PC-9 (cell line): ENCODE measurements at regions not wholly inside any gene's neighbourhood (a gene's known extent, or its start where the extent isn't known, plus 50 kb on each side); places are given as distances from the start of the nearest gene placed in this dataset.

ENCODE experiments used
- EZH2 ChIP-seq: fragments of 200-600 bp; sonication (generic); IDR thresholded peaks from 2 replicates; pipeline ENCODE4 v1.8.0; 2017; ENCODE audit warnings: antibody characterized with exemption, low read depth
- TF ChIP-seq, protein P1 (sequence below): fragments of 200-600 bp; sonication (generic); conservative IDR thresholded peaks from 2 replicates; pipeline ENCODE4 v1.6.1; 2017; ENCODE audit warnings: mixed run types, antibody characterized with exemption, mild to moderate bottlenecking, moderate library complexity

DNA sequence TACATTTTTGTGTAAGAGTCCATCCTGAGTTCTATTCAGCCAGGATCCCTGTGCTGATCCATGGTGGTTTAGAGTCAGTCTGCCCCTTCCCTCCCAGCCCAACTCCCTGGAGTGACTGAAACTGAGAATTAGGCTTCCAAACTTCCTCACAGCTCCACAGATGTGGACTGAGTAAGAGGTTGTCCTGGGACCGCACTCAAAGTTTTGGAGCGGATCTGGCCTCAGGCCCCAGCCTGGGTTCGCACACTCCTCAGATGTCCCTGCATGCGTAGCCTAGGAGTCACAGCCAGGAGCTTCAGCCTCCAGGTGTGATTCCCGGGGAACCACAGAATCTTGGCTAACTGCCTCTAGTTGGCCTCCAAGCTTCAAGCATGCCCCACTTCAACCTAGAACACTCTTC lies 218.1 kb downstream of the C7orf25 start:
- TF ChIP-seq, protein P1, sequence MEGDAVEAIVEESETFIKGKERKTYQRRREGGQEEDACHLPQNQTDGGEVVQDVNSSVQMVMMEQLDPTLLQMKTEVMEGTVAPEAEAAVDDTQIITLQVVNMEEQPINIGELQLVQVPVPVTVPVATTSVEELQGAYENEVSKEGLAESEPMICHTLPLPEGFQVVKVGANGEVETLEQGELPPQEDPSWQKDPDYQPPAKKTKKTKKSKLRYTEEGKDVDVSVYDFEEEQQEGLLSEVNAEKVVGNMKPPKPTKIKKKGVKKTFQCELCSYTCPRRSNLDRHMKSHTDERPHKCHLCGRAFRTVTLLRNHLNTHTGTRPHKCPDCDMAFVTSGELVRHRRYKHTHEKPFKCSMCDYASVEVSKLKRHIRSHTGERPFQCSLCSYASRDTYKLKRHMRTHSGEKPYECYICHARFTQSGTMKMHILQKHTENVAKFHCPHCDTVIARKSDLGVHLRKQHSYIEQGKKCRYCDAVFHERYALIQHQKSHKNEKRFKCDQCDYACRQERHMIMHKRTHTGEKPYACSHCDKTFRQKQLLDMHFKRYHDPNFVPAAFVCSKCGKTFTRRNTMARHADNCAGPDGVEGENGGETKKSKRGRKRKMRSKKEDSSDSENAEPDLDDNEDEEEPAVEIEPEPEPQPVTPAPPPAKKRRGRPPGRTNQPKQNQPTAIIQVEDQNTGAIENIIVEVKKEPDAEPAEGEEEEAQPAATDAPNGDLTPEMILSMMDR: no peak
- TF ChIP-seq EZH2: no peak
